GM19043 (cell line): ENCODE measurements at regions not wholly inside any gene's neighbourhood (a gene's known extent, or its start where the extent isn't known, plus 50 kb on each side); places are given as distances from the start of the nearest gene placed in this dataset.

Experiments
- ATAC-seq: cut with Tn5 transposase; IDR thresholded peaks from one replicate; pipeline ENCODE4 v1.9.1; 2021; ENCODE audit warnings: low read depth; ENCODE audit not compliant: unreplicated experiment

- ATAC-seq, result no peak
Observed at GRCh38 chr2:58890865-58891525, 649.9 kb upstream of the FANCL start.

GRCh38 chr2:58886009-58886408 is 644.9 kb upstream of the FANCL start:
- no peak for ATAC-seq

DNA sequence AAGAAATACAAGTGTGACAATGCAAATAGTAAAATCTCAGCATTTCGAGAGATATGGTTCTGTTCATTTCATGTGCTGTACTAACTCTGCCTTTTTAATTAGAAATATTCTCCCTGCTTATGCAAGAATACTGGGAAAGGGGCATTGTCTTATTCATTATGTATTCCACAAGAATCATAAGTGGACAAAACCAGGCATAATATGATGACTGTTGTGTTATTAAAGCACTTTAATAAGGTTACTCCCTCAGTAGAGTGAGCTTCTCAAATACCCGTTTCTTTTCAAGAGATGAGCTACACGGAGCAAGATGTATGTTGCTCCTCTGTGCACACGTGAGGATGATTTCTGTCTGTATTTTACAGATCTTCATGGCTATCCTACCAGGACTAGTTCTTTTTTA is 638.7 kb upstream of the FANCL start:
- no peak for ATAC-seq

- ATAC-seq, result no peak
Observed at GRCh38 chr2:58878778-58879177, 637.7 kb upstream of the FANCL start.

DNA sequence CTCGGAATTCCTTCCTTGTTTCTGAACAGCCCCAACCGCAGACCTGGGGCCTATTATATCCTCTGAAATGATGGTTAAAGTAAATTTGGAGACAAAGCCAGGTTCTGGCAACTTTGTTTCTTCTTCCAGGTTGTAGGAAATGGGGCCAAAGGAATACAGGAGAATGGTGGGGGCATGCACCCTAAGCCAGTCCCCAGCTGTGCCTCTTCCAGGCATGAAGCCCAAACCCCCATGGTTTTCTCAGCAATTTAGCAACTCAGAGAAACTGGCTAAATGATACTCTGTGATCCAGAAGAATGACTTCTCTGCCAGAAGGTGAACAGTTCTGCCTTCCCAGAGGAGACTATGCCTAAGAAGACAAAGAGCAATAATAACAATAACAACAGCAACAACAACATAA is 635.0 kb upstream of the FANCL start:
- ATAC-seq, result no peak

- no peak for ATAC-seq
Observed at GRCh38 chr2:58875436-58875835, 634.3 kb upstream of the FANCL start.

GRCh38 chr2:58871469-58872142 is 630.5 kb upstream of the FANCL start:
- ATAC-seq, result no peak

DNA sequence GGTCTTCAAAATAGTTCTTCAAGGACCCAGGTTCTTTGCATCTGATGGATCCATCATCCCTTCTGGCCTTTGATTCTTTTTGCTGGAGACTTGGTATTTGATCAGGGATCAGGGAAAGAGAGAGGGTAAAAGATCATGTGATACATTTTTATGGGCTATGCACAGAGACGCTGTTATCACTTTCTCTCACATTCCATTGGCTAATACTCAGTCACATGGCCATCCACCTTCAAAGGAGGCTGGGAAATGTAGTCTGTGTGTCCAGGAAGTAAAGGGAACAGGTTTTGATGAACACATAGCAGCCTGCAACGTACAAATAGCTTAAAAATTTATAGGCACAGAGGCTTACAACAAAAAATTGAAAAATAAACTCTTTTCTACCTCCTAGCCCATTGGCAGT is 629.6 kb upstream of the FANCL start:
- peak; percentile 59 for ATAC-seq

DNA sequence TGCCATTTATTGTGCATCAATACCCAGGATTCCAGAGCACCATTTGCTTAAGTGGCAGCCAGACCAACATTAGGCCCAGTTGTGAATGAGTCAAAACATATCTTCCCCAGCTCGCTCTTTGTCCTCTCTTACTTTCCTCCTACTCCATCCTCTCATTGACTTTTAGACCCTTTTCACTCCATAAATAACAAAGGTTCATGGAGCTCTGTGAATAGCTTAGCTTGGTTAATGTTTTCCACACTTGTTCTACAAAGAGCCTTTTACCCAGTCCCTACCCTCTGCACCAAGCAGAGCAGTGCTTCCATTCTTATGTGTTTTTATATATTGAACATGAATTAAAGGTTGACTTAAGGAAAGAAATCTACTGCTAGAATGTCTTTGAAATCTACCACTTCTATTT is 625.8 kb upstream of the FANCL start:
- no peak for ATAC-seq

- no peak for ATAC-seq
Observed at GRCh38 chr2:58866527-58866926, 625.4 kb upstream of the FANCL start.

DNA sequence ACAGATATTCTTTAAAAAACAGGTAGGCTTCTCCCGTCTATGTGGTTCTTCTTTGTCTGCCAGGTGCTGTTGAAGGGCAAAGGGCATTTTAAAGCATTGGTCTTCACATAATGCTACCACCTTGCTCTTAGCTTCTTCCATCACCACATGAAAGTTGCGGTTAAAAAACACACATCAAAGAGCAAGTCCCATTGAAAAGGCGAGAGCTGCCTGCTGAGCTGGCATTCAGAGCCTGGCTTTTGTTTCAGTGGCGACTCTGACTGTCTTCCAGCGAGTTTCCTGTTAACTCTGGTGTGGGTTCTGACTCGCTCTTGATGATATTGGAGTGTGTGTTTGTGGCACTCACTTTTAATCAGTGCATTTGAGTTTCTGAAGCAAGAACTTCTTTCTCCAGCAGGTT is 624.9 kb upstream of the FANCL start:
- ATAC-seq, result no peak

- no peak for ATAC-seq
Observed at GRCh38 chr2:58865436-58865835, 624.3 kb upstream of the FANCL start.

DNA sequence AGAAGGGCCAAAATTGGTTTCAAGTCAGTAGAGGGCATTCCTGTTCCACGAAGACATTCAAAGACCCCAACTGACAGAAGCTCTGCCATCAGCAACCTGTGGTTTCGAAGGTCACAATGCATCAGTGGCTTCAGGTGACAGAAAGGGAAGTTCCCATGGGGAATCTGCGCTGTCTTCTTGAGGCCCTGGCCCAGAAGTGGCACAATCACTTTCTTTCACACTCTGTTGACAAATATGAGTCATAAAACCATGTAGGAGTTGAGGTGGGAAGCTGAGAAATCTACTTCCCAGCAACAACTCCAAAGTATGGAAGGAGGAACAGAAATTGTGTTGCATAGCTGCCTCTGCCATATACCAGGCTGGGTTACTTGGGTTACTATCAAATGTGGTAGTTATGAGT is 621.1 kb upstream of the FANCL start:
- ATAC-seq, result peak; percentile 42

DNA sequence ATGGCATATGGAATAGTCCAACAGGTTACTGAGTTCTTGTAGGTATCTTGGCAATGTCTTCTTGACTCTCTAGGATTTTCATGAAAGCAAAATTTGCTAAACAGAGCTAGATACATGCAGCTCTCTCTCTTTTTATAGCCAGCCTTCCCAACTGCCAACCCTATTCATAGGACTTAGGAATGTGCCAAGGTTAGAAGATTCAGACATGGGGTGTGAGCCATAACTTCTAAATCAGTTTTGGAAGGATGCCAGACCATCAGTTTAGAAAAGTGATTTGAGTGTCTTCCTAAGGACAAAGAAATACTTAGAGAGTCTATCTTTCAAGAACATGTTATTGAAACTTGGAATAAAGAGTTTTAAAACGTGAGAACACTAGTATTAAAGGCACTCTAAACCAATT is 619.5 kb upstream of the FANCL start:
- ATAC-seq, result no peak

DNA sequence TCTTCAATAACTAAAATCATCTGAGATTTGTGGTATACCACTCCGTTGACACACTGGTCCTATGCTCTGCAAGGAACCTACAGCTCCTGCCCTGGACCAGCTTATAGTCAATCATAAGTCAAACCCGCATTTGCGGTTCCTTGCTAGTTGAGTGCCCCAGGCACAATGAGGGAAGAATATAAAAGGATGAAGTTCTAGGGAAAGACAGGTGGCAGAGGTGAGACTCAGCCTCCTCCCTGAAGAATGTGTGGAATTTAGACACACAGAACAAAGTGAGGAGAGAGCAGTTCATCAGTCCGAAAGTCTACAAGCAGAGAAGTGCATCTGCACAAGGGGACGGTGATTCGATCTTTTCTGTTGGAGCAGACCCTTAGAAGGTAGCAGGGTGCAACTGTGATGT is 615.0 kb upstream of the FANCL start:
- ATAC-seq, result no peak

DNA sequence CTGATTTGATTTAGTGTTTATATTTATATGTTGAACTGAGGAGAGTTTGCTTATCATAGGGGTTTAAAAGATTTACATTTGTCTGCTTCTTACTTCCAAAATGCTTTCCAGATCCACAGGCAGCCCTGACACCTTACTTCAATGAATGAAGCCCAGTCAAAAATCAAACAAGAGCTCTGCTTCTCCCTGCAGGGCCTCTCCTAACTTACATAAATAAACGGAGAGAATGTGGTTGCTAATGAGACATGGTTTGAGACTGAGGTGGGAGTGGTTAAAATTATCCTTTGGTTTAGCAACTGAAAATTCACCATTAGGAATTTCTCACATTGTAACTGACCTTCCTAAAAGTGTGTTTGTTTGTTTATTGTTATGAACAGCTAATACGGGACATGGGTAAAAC is 612.3 kb upstream of the FANCL start:
- ATAC-seq, result no peak

GRCh38 chr2:58852905-58853304 is 611.8 kb upstream of the FANCL start:
- ATAC-seq, result no peak

GRCh38 chr2:58852243-58852642 is 611.1 kb upstream of the FANCL start:
- ATAC-seq, result no peak

DNA sequence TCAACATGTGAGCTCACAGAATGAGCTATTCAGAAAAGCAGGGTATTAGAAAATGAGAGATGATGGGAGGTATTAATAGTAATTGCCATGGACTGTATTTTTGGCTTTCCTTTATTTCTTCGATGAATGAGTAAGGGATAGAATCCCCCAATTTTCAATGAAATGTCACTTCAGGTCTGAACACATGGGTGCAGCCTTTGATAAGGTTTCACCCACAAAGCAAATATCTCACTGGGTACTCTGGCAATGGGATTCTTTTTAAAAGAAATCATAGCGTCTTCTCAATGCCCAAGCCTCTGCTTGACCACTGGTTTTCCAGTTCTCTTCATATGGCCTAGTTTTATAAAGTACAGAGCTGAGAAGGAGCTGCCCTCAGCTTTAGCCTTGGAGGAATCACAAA is 610.5 kb upstream of the FANCL start:
- ATAC-seq, result no peak

DNA sequence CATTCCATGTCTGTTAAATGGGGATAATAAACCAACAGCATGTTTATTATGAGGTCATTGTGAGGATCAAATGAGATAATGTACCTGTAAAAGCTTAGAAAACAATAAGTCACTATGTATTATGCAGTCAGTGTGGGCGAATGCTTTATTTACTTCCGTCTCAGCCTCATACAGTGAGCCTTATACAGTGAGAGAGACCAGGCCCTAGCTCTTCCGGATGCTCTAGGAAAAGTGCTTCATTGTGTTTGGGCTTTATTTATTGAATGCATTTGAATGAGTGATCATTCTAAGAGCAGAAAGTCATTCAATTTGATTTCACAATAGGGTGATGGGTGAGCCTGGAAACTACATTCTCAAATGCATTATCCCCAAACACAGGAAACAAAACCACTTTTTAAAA is 603.9 kb upstream of the FANCL start:
- ATAC-seq, result no peak

DNA sequence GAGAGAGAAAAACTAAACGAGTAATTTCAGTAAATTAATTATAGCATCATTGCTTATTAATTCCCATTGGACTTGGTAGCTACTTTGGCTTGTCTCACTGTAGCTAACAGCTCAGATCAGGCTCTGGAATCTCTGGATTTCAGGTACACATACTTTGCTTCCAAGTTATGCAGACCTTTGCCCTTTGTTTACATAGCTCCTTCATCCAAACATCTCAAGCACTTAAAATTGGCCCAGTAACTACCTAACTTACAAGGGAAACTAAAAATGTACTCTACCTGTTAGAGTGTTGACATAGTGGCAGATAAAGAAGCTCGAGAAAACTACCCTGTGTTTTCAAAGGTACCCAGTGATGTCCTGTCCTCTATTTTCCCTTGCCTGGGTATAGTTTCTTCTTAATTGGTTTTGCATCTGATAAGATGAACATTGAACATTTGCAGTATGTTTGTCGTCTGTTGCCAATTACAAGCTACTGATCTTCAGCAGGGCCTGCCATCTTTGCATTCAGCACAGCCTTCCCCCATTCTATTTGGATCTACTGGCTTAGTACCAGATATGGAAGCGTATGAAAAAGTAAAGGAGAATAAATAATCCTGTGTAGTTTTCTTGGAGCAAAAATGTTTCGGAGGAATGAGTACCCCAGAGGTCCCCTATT is 601.5 kb upstream of the FANCL start:
- no peak for ATAC-seq

DNA sequence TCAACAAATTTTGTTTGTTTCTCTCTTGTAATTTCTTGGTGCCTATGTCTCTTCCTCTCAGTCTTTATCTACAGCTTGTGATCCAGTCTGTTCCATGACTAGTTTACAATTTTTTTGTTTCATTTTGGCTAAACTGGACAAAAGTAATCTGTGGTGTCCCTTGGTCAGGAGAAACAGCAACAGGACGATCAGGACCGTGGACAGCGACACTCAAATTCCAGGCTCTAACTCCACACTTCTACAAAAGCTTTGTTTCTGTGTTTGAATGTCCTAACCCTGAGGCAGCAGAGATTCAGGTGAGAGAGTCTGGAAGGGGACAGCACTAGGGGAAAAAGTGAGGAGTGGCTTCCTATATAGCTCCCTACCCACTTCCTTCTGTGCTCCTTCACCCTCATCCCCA is 593.3 kb upstream of the FANCL start:
- ATAC-seq, result no peak
